HEK293T (cell line): ENCODE measurements at regions not wholly inside any gene's neighbourhood (a gene's known extent, or its start where the extent isn't known, plus 50 kb on each side); places are given as distances from the start of the nearest gene placed in this dataset.

Experiments
- BHLHE40 ChIP-seq: fragments of 450-650 bp; IDR thresholded peaks from 2 replicates; pipeline ENCODE4 v1.6.1; 2016; ENCODE audit warnings: mild to moderate bottlenecking, moderate library complexity, borderline replicate concordance
- CTBP1 ChIP-seq: fragments of 450-650 bp; IDR thresholded peaks from 2 replicates; pipeline ENCODE4 v1.6.1; 2016; ENCODE audit warnings: borderline replicate concordance
- ELF4 ChIP-seq: fragments of 450-650 bp; IDR thresholded peaks from 2 replicates; pipeline ENCODE4 v1.6.1; 2017; ENCODE audit warnings: antibody characterized with exemption
- FOXA1 ChIP-seq: fragments of 450-650 bp; IDR thresholded peaks from 2 replicates; pipeline ENCODE4 v1.6.1; 2016; ENCODE audit warnings: mild to moderate bottlenecking
- FOXK2 ChIP-seq: fragments of 450-650 bp; IDR thresholded peaks from 2 replicates; pipeline ENCODE4 v1.6.1; 2016; ENCODE audit warnings: mild to moderate bottlenecking
- FOXM1 ChIP-seq: fragments of 450-650 bp; IDR thresholded peaks from 2 replicates; pipeline ENCODE4 v1.6.1; 2017; ENCODE audit warnings: mild to moderate bottlenecking, borderline replicate concordance
- HDGF ChIP-seq: fragments of 450-650 bp; IDR thresholded peaks from 2 replicates; pipeline ENCODE4 v1.6.1; 2017; ENCODE audit warnings: antibody characterized with exemption, borderline replicate concordance
- L3MBTL2 ChIP-seq: fragments of 450-650 bp; conservative IDR thresholded peaks from 2 replicates; pipeline ENCODE4 v1.6.1; 2016; ENCODE audit warnings: mild to moderate bottlenecking
- LEF1 ChIP-seq: fragments of 450-650 bp; IDR thresholded peaks from 2 replicates; pipeline ENCODE4 v1.6.1; 2017; ENCODE audit warnings: mild to moderate bottlenecking, borderline replicate concordance
- NFRKB ChIP-seq: fragments of 450-650 bp; IDR thresholded peaks from 2 replicates; pipeline ENCODE4 v1.6.1; 2016; ENCODE audit warnings: mild to moderate bottlenecking, moderate library complexity
- SP1 ChIP-seq: fragments of 450-650 bp; IDR thresholded peaks from 2 replicates; pipeline ENCODE4 v1.6.1; 2017
- SUZ12 ChIP-seq: fragments of 450-650 bp; IDR thresholded peaks from 2 replicates; pipeline ENCODE4 v1.6.1; 2016; ENCODE audit warnings: mild to moderate bottlenecking
- TARDBP ChIP-seq: fragments of 450-650 bp; IDR thresholded peaks from 2 replicates; pipeline ENCODE4 v1.6.1; 2016
- TF ChIP-seq, protein P1 (sequence below): fragments of 450-650 bp; IDR thresholded peaks from 2 replicates; pipeline ENCODE4 v1.6.1; 2016

GRCh38 chr4:11565213-11565612, 136.5 kb upstream of the HS3ST1 start:
- TF ChIP-seq TARDBP = no peak
- TF ChIP-seq BHLHE40 = no peak
- TF ChIP-seq, protein P1, sequence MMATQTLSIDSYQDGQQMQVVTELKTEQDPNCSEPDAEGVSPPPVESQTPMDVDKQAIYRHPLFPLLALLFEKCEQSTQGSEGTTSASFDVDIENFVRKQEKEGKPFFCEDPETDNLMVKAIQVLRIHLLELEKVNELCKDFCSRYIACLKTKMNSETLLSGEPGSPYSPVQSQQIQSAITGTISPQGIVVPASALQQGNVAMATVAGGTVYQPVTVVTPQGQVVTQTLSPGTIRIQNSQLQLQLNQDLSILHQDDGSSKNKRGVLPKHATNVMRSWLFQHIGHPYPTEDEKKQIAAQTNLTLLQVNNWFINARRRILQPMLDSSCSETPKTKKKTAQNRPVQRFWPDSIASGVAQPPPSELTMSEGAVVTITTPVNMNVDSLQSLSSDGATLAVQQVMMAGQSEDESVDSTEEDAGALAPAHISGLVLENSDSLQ = no peak
- TF ChIP-seq HDGF = no peak
- no peak for TF ChIP-seq FOXA1
- TF ChIP-seq NFRKB = no peak
- no peak for TF ChIP-seq LEF1
- TF ChIP-seq L3MBTL2 = no peak
- TF ChIP-seq SUZ12 = no peak
- TF ChIP-seq FOXM1 = no peak
- no peak for TF ChIP-seq SP1
- TF ChIP-seq ELF4 = no peak
- TF ChIP-seq FOXK2 = no peak
- TF ChIP-seq CTBP1 = no peak
